HG03378 (cell line): ENCODE measurements at regions not wholly inside any gene's neighbourhood (a gene's known extent, or its start where the extent isn't known, plus 50 kb on each side); places are given as distances from the start of the nearest gene placed in this dataset.
"Not testable (repeated sequence)": the region's sequence is repeated elsewhere in the genome, so short reads cannot be mapped to it uniquely, and the experiment has no call there.

Experiments used
- ATAC-seq: cut with Tn5 transposase; IDR thresholded peaks from one replicate; pipeline ENCODE4 v1.9.1; 2021; ENCODE audit warnings: mild to moderate bottlenecking, moderate library complexity; ENCODE audit not compliant: unreplicated experiment

GRCh38 chr1:219434923-219435297 is 178.0 kb downstream of the ZC3H11B start:
- ATAC-seq, result no peak

DNA sequence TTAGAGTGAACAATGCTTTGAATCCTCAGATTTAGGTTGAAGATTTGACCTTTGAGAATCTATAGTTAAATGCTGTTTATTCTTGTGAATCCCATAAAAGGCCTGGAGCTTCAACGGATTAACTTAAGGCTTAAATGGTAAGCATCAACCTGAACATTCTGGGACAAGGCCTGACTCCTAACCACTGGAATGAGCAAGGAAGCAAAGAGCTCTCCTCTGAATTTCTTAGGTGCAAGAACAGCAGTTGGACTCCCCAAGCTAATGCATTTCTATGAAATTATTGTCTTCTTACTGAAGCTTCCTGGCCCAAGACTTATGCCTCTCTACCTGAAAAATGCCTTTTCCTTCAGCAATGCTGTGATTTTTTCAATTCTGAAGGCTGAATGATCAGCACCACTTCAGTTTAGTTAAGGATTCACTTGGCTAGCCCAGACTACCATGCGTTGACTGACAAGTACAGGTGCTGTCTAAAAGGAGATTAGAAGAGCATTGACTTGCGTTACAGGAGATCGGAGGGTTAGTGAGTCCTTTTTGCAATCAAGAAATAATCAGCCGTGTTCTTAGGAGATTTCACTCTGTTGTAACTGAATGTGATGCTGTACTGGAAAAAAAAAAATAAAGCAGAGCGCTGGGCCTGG is 178.5 kb downstream of the ZC3H11B start:
- no peak for ATAC-seq

DNA sequence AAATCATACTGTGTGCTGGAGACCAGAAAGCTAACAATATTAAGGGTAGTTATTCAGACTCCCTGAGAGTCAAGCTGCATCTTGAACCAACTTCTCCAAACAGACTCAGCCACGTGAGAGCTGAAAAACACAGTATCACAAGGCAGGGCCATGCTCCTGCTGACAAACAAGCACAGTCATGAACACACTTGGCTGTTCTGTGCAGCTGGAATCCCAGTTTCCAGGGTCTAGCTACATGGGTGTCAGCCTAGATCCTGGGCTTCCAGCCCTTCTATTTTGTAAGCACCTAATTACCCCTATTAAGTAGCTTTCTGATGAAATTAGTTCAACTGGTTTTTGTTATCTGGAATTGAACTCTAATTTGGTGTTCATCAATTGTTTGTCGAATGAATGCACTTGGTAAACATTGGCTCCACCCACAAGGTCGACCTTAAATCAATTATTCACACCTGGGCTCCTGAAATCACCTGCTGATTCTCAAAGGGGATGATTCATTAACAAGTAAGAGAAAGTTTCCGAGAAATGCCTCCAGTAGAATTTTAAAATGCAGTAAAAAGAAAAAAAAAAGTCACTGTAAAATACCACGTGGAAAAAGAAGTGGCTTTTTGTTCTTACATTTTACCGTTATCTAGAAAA is 179.3 kb downstream of the ZC3H11B start:
- no peak for ATAC-seq

DNA sequence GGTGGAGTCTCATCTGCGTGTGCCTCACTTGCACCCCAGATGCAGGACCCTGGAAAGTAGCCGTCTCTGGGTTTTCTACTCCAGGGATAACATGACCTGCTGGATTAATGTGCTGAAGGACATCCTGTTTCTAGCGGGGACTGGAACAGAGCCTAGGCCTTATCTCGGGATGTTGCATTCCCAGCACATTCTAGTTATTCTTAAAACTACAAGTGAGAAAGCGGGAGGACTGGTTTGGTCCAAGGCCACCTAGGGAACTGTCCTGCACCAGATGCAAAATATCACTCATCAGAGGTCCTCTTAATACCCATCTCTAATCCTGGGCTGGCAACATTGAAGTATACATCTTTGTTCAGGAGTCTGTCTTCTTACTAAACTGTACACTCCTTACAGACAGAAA is 179.9 kb downstream of the ZC3H11B start:
- ATAC-seq, result no peak

- ATAC-seq, result no peak
Observed at GRCh38 chr1:219432191-219432606, 180.7 kb downstream of the ZC3H11B start.

DNA sequence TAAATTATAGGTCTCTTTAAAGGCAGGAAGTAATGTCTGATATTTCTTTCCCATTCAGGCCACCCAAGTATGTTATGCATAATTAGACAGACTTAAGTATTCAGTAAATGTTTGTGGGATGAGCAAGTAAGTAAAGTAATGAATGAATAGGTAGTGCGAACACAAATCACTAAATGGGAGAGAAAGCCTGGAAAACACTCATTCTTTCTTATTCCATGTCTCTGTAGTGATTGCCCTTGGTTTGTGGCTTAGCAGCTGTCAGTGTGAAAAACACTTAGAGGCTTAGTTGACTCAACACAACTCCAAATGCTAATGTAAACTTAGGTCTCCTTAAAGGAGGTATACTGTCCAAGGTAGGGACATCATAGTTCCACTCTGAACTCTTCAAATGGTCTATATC is 182.5 kb downstream of the ZC3H11B start:
- no peak for ATAC-seq

GRCh38 chr1:219428651-219429050 is 184.3 kb downstream of the ZC3H11B start:
- no peak for ATAC-seq

DNA sequence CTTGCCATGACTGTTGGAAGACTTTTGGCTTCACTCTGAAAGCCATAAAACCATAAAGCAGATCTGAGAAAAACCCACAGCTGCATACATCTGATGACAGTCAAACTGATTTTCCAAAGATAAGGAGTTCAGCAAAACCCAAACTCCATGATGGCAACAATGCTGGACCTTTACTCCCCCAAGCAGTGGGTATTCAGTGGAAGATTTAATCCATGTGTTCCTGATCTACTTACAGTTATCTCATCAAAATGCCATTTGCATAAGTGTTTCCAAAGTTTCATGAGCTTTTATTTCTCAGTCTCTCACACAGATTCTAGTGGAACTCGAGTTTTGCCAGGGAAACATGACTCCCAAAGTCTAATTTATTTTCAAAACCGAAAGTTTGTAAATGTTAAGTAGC is 184.9 kb downstream of the ZC3H11B start:
- no peak for ATAC-seq

DNA sequence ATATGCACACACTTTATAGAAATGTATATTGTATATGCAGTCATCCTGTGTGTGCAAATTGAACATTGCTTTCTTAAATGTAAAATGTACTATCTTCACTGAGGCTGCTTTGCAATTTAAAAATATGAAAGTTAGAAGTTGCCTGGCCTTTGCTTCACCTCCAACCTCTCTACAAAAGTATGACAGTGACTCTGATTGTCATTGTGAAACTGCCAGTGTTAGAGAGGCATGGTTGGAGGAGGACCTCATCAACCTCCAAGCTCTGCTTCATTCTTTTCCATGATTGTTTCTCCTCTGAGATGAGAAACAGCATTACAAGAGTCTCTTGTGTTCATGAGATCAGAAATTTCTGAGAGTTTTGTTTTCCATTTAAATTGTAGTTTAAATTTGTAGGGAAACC is 185.5 kb downstream of the ZC3H11B start:
- peak; percentile 67 for ATAC-seq

DNA sequence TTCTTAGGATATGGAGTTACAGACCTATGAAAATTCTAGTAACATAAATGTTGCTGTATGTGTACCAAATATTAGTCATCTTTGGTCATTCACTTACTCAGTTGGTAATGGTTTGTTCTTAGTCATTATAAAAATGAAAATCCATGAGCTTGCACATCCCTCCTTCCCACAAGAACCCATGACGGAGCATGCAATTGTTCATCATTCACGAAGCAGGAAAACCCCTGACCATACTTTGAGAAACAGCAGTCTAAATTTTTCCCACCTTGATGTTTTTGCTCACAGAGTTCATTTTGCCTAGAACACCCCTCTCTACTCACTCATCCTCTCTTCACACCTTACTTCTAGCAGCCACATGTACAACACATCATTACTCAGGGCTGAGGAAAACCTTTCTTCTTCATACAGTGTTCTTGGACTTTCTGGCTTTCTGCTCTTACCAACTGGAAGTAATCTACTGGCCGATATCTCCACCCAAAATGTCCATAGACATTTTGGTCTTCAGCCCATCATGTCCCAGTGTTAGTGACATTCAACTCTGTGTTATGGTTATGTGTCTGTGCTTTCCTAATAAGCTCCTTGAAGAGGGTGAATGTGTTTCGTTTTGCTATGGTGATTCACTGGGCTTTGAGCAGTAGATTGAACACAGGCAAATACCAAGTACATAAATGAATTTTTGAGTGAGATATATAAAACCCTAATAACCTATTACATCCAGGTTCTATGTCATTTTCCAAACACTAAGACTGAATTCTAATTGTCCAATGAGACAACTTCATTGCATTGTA is 189.9 kb downstream of the ZC3H11B start:
- ATAC-seq, result no peak

GRCh38 chr1:219420913-219421312 is 192.0 kb downstream of the ZC3H11B start:
- ATAC-seq, result no peak

DNA sequence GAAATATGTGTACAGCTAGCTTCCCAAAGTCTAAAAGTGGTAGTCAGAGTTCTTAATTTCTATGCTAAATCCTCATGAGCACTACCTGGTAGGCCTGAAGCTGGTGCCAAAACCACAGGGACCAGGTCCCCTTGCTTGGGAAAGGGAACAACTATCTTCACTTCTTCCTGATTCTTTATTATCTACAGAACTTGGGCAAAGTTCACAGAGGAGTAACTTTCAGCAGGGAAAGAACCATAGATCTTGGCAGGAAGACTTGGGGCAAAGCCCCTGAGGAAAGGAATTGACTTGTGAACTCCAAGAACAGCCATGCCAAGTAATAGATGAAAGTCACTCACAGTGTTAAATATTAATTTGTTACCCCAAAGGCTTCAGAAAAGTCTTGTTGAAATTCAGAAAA is 193.0 kb downstream of the ZC3H11B start:
- ATAC-seq, result no peak

DNA sequence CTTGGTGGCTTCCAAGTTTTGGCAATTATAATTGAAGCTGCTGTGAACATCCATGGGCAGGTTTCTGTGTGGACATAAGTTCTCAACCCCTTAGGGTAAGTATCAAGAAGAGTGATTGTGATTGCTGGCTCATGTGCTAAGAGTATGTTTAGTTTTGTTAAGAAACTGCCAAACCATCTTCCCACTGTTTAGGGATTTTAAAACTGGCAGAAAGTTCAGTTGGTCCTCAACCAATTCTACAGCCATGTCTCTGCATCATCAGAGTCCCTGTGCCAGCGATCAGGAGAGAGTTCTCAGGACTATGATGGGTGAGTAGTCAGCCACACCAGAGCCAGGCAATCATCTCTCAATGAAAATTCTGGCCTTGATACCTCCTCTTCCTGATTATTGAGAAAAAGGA is 193.8 kb downstream of the ZC3H11B start:
- ATAC-seq, result no peak

DNA sequence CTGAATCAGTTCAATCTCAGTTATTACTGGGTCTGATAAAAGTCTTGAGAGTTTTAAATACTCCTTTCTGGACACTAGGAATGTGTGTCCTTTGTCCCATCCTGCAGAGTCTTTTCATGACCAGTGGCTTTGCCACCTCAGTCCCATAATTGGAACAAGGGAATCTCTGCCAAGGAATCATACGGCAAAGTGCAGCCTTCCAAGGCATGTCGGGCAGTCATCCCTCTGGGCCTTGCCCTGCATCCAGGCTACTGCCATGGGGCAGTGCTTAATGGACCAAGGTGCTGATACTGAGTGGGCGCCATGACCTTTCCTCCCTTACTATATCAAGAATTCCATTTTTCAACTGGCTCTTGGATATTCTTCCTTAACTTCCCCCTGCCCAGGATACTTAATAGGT is 195.3 kb downstream of the ZC3H11B start:
- no peak for ATAC-seq

GRCh38 chr1:219416598-219417238 is 196.2 kb downstream of the ZC3H11B start:
- peak; percentile 95 for ATAC-seq

- no peak for ATAC-seq
Observed at GRCh38 chr1:219415915-219416314, 197.0 kb downstream of the ZC3H11B start.

- ATAC-seq, result no peak
Observed at GRCh38 chr1:219415433-219415832, 197.5 kb downstream of the ZC3H11B start.

DNA sequence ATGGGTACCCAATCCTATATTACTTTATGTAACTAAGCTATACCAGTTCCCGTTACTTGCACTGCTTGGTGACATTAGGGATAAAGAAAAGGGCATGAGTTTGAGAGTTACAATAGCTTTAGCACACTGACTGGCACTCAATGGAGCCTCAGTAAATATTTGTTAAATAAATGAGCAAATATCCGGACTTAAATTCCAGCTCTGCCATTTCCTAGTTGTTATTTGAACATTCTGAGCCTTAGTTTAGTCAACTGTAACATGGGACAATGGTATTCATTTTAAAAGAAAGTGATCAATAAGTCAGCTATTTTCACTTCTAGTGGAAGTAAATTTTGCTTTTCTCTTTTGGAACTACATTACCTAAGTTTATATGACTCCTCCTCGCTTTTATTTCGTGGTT is 198.7 kb downstream of the ZC3H11B start:
- no peak for ATAC-seq

GRCh38 chr1:219413536-219413935 is 199.4 kb downstream of the ZC3H11B start:
- no peak for ATAC-seq

- no peak for ATAC-seq
Observed at GRCh38 chr1:219412772-219413171, 200.1 kb downstream of the ZC3H11B start.

- not testable (repeated sequence) for ATAC-seq
Observed at GRCh38 chr1:219410721-219411120, 202.2 kb downstream of the ZC3H11B start.
